IMR-90 (cell line): ENCODE measurements at regions not wholly inside any gene's neighbourhood (a gene's known extent, or its start where the extent isn't known, plus 50 kb on each side); places are given as distances from the start of the nearest gene placed in this dataset.

Experiments used
- ATAC-seq: fragments of 200-7000 bp; cut with Tn5 transposase; 2 replicates; pipeline ENCODE4 v1.9.1; 2020; ENCODE audit warnings: low read depth, mild to moderate bottlenecking, moderate library complexity
- BruUV-seq: library from RNA; stranded (reverse); fragments of 400-500 nt; replicated peaks from 2 replicates; lab custom pipeline; 2021; lab: Mats Ljungman, UMichigan
- CTCF ChIA-PET: fragments of 300-600 bp; formaldehyde crosslinking; extraction: SDS; loops from one replicate; lab custom pipeline; 2021; ENCODE audit warnings: antibody characterized with exemption; lab: Yijun Ruan, JAX
- POLR2A ChIA-PET: fragments of 300-600 bp; sonication (Branson Sonifier 250); formaldehyde crosslinking; loops from one replicate; lab custom pipeline; 2022; ENCODE audit warnings: antibody characterized with exemption; ENCODE audit not compliant: unreplicated experiment; lab: Charles Lee
- DNase-seq: peaks from one replicate; pipeline ENCODE4 v3.0.0; 2013
- H2AFZ ChIP-seq: replicated peaks from 2 replicates; pipeline ENCODE3; 2013; ENCODE audit warnings: low read length, mild to moderate bottlenecking; ENCODE audit not compliant: poor library complexity
- H2AK5ac ChIP-seq: 2 replicates; pipeline ENCODE4 v1.6.1; 2013; ENCODE audit warnings: low read depth, low read length, inconsistent platforms
- H2AK9ac ChIP-seq: replicated peaks from 2 replicates; pipeline ENCODE3; 2013; ENCODE audit warnings: mild to moderate bottlenecking, low read depth, low read length, moderate library complexity; ENCODE audit not compliant: poor library complexity
- H2BK120ac ChIP-seq: 2 replicates; pipeline ENCODE4 v1.6.1; 2013; ENCODE audit warnings: low read depth, low read length, inconsistent platforms
- H2BK15ac ChIP-seq: 3 replicates; pipeline ENCODE4 v1.6.1; 2013; ENCODE audit warnings: low read depth, low read length, inconsistent platforms
- H2BK20ac ChIP-seq: 2 replicates; pipeline ENCODE4 v1.6.1; 2013; ENCODE audit warnings: low read depth, mild to moderate bottlenecking, inconsistent platforms, low read length, moderate library complexity
- H2BK5ac ChIP-seq: 2 replicates; pipeline ENCODE4 v1.6.1; 2013; ENCODE audit warnings: mild to moderate bottlenecking, low read depth, low read length, inconsistent platforms; ENCODE audit not compliant: poor library complexity, severe bottlenecking
- H3K14ac ChIP-seq: replicated peaks from 2 replicates; pipeline ENCODE4 v1.6.1; 2013; ENCODE audit warnings: low read depth, low read length, inconsistent platforms
- H3K18ac ChIP-seq: 2 replicates; pipeline ENCODE4 v1.6.1; 2013; ENCODE audit warnings: low read depth, low read length, control low read depth
- H3K23ac ChIP-seq: 2 replicates; pipeline ENCODE4 v1.6.1; 2013; ENCODE audit warnings: low read depth, low read length, inconsistent platforms
- H3K27ac ChIP-seq: 2 replicates; pipeline ENCODE4 v1.5.1; 2013; ENCODE audit warnings: mild to moderate bottlenecking, control low read depth, low read length; ENCODE audit not compliant: insufficient read depth
- H3K27me3 ChIP-seq: 2 replicates; pipeline ENCODE4 v1.6.1; 2013; ENCODE audit warnings: low read length; ENCODE audit not compliant: control insufficient read depth, insufficient read depth
- H3K36me3 ChIP-seq: 2 replicates; pipeline ENCODE4 v1.6.1; 2013; ENCODE audit warnings: low read length, mixed read lengths; ENCODE audit not compliant: control insufficient read depth, insufficient read depth
- H3K4ac ChIP-seq: 2 replicates; pipeline ENCODE4 v1.6.1; 2013; ENCODE audit warnings: low read depth, low read length, inconsistent platforms
- H3K4me1 ChIP-seq: 2 replicates; pipeline ENCODE4 v1.6.1; 2013; ENCODE audit warnings: low read length, mixed read lengths; ENCODE audit not compliant: control insufficient read depth, insufficient read depth
- H3K4me2 ChIP-seq: 2 replicates; pipeline ENCODE4 v1.6.1; 2013; ENCODE audit warnings: low read depth, mild to moderate bottlenecking, control low read depth, low read length, moderate library complexity
- H3K4me3 ChIP-seq: 2 replicates; pipeline ENCODE4 v1.5.1; 2013; ENCODE audit warnings: low read depth, mild to moderate bottlenecking, control low read depth, low read length, moderate library complexity; ENCODE audit not compliant: insufficient read depth
- H3K56ac ChIP-seq: 2 replicates; pipeline ENCODE4 v1.6.1; 2013; ENCODE audit warnings: low read length, inconsistent platforms; ENCODE audit not compliant: insufficient read depth; ENCODE audit errors: extremely low read depth
- H3K79me1 ChIP-seq, 2 experiments: 2 replicates each; pipeline ENCODE4 v1.6.1; 2013; ENCODE audit warnings: low read length in 2 of 2, inconsistent platforms in 1 of 2, low read depth in 1 of 2
- H3K9ac ChIP-seq: 2 replicates; pipeline ENCODE4 v1.6.1; 2013; ENCODE audit warnings: low read depth, low read length, control low read depth
- H3K9me1 ChIP-seq: 2 replicates; pipeline ENCODE4 v1.6.1; 2013; ENCODE audit warnings: low read length, inconsistent platforms; ENCODE audit not compliant: insufficient read depth
- H3K9me3 ChIP-seq: 2 replicates; pipeline ENCODE4 v1.6.1; 2013; ENCODE audit warnings: low read length; ENCODE audit not compliant: control insufficient read depth, insufficient read depth
- H4K20me1 ChIP-seq: 2 replicates; pipeline ENCODE4 v1.6.1; 2013; ENCODE audit warnings: low read length, inconsistent platforms; ENCODE audit not compliant: insufficient read depth
- H4K5ac ChIP-seq: 2 replicates; pipeline ENCODE4 v1.6.1; 2013; ENCODE audit warnings: mild to moderate bottlenecking, low read depth, low read length, control low read depth
- H4K8ac ChIP-seq, 2 experiments: 2 replicates each; pipeline ENCODE4 v1.6.1; 2013; ENCODE audit warnings: low read depth in 2 of 2, low read length in 2 of 2, control low read depth in 1 of 2, inconsistent platforms in 1 of 2
- H4K91ac ChIP-seq: 2 replicates; pipeline ENCODE4 v1.6.1; 2013; ENCODE audit warnings: low read depth, low read length, inconsistent platforms; ENCODE audit not compliant: insufficient read depth
- BHLHE40 ChIP-seq: fragments of 150-350 bp; IDR thresholded peaks from 2 replicates; pipeline ENCODE4 v1.6.1; 2016; ENCODE audit warnings: mild to moderate bottlenecking, low read depth, low read length
- CTCF ChIP-seq: conservative IDR thresholded peaks from 2 replicates; pipeline ENCODE4 v1.5.1; 2012; ENCODE audit warnings: mild to moderate bottlenecking, low read depth, low read length, improper control_type of control experiment
- ELK1 ChIP-seq: fragments of 150-350 bp; IDR thresholded peaks from 2 replicates; pipeline ENCODE4 v1.6.1; 2016; ENCODE audit warnings: low read depth, mild to moderate bottlenecking, low read length, moderate library complexity, borderline replicate concordance
- FOS ChIP-seq: fragments of 150-350 bp; IDR thresholded peaks from 2 replicates; pipeline ENCODE4 v1.6.1; 2016; ENCODE audit warnings: low read depth, low read length
- MAZ ChIP-seq: IDR thresholded peaks from 2 replicates; pipeline ENCODE4 v1.6.1; 2012; ENCODE audit warnings: low read depth, mild to moderate bottlenecking, low read length, improper control_type of control experiment, moderate library complexity, borderline replicate concordance
- MXI1 ChIP-seq: IDR thresholded peaks from 2 replicates; pipeline ENCODE4 v1.6.1; 2012; ENCODE audit warnings: low read depth, mild to moderate bottlenecking, low read length, moderate library complexity, borderline replicate concordance
- NFE2L2 ChIP-seq: fragments of 150-350 bp; IDR thresholded peaks from 2 replicates; pipeline ENCODE4 v1.6.1; 2016; ENCODE audit warnings: low read depth, mild to moderate bottlenecking, low read length
- RAD21 ChIP-seq: IDR thresholded peaks from 2 replicates; pipeline ENCODE4 v1.6.1; 2012; ENCODE audit warnings: low read length, improper control_type of control experiment
- SMC3 ChIP-seq: fragments of 150-350 bp; IDR thresholded peaks from 2 replicates; pipeline ENCODE4 v1.6.1; 2016; ENCODE audit warnings: low read depth, mild to moderate bottlenecking, antibody characterized with exemption, low read length, moderate library complexity
- dilution Hi-C: fragments of 300-500 bp; cut with HindIII; formaldehyde crosslinking; loops from one replicate; pipeline ENCODE4 v1.14.3; 2018; ENCODE audit warnings: low sequenced_read_pairs; ENCODE audit not compliant: unreplicated experiment
- in situ Hi-C: fragments of 300-500 bp; cut with MboI; formaldehyde crosslinking; loops from 3 replicates; pipeline ENCODE4 v1.14.3; 2019; ENCODE audit warnings: low sequenced_read_pairs, inconsistent platforms, mixed read lengths
- intact Hi-C: fragments of 100-400 bp; cut with micrococcal nuclease; formaldehyde crosslinking; loops from 2 replicates; pipeline ENCODE4 v1.10.0; 2022

- no peaks in the 10 kb centered on the region for H3K4me1 ChIP-seq
- ATAC-seq: no peak
- H3K79me1 ChIP-seq: no peaks in the 10 kb centered on the region
- no peak overlapping the region for H2BK15ac ChIP-seq
- ChIA-PET POLR2A (interaction anchor here (0.5 kb wide), 1 partner anchor 93 kb away, joined by 3 read pairs; no protein-coding TSS in a partner anchor), CTCF (no interaction called here)
- TF ChIP-seq BHLHE40: no peak
- no peak for TF ChIP-seq NFE2L2
- no peak for TF ChIP-seq MAZ
- TF ChIP-seq FOS: no peak
- TF ChIP-seq CTCF: no peak
- TF ChIP-seq SMC3: no peak
- TF ChIP-seq MXI1: no peak
- TF ChIP-seq RAD21: no peak
- TF ChIP-seq ELK1: no peak
- no peaks in the 10 kb centered on the region for H3K27me3 ChIP-seq
- DNase-seq: no peak
- no peak overlapping the region for H2BK5ac ChIP-seq
- no peak overlapping the region for H3K9ac ChIP-seq
- no peak overlapping the region for H3K4ac ChIP-seq
- dilution Hi-C loops: no loop called here
- H3K27ac ChIP-seq: no peak overlapping the region
- H3K9me3 ChIP-seq: no peaks in the 10 kb centered on the region
- intact Hi-C loops: no loop called here
- H3K4me2 ChIP-seq: no peak overlapping the region
- no peak overlapping the region for H4K91ac ChIP-seq
- H3K14ac ChIP-seq: no peak overlapping the region
- H4K20me1 ChIP-seq: no peaks in the 10 kb centered on the region
- H3K9me1 ChIP-seq: no peaks in the 10 kb centered on the region
- no TSS peak for BruUV-seq
- no peak overlapping the region for H3K18ac ChIP-seq
- H4K5ac ChIP-seq: no peak overlapping the region
- no peak overlapping the region for H3K56ac ChIP-seq
- H3K4me3 ChIP-seq: no peak overlapping the region
- H3K23ac ChIP-seq: no peak overlapping the region
- H2AFZ ChIP-seq: no peak overlapping the region
- no peak overlapping the region for H2BK120ac ChIP-seq
- H4K8ac ChIP-seq: no peak overlapping the region
- in situ Hi-C loops: no loop called here
- H2BK20ac ChIP-seq: no peak overlapping the region
- no peak overlapping the region for H2AK5ac ChIP-seq
- no peaks in the 10 kb centered on the region for H3K36me3 ChIP-seq
- no peak overlapping the region for H2AK9ac ChIP-seq
Measured at GRCh38 chr21:14598065-14598464, 52.0 kb upstream of the SAMSN1 start.
